WTC11 (cell line): ENCODE measurements at regions not wholly inside any gene's neighbourhood (a gene's known extent, or its start where the extent isn't known, plus 50 kb on each side); places are given as distances from the start of the nearest gene placed in this dataset.

Source experiments
- CTCF ChIP-seq: fragments of 200-600 bp; IDR thresholded peaks from 2 replicates; pipeline ENCODE4 v1.8.0; 2022; ENCODE audit warnings: antibody characterized with exemption
- HMGA2 ChIP-seq: fragments of 250-450 bp; sonication (Bioruptor Pico); IDR thresholded peaks from 2 replicates; pipeline ENCODE4 v1.4.0; 2021; ENCODE audit warnings: mild to moderate bottlenecking, moderate library complexity
- JUN ChIP-seq: sonication (generic); formaldehyde crosslinking; IDR thresholded peaks from 2 replicates; pipeline ENCODE4 v1.8.0; 2023; ENCODE audit warnings: mild to moderate bottlenecking, missing genetic modification reagents
- MLX ChIP-seq: sonication (generic); formaldehyde crosslinking; IDR thresholded peaks from 2 replicates; pipeline ENCODE4 v1.8.1; 2023; ENCODE audit warnings: mild to moderate bottlenecking, missing genetic modification reagents, moderate library complexity
- SMAD4 ChIP-seq: sonication (generic); formaldehyde crosslinking; IDR thresholded peaks from 2 replicates; pipeline ENCODE4 v1.8.0; 2022; ENCODE audit warnings: mild to moderate bottlenecking, missing genetic modification reagents
- ZBTB43 ChIP-seq: sonication (generic); formaldehyde crosslinking; IDR thresholded peaks from 2 replicates; pipeline ENCODE4 v1.8.1; 2023; ENCODE audit warnings: mild to moderate bottlenecking, missing genetic modification reagents
- TF ChIP-seq, protein P1 (sequence below): sonication (generic); formaldehyde crosslinking; conservative IDR thresholded peaks from 2 replicates; pipeline ENCODE4 v1.8.1; 2022; ENCODE audit warnings: mild to moderate bottlenecking, missing genetic modification reagents
- TF ChIP-seq, protein P2 (sequence below): sonication (generic); formaldehyde crosslinking; IDR thresholded peaks from 2 replicates; pipeline ENCODE4 v1.8.0; 2023; ENCODE audit warnings: missing genetic modification reagents
- TF ChIP-seq, protein P3 (sequence below): sonication (generic); formaldehyde crosslinking; IDR thresholded peaks from 2 replicates; pipeline ENCODE4 v1.8.1; 2023; ENCODE audit warnings: mild to moderate bottlenecking, missing genetic modification reagents, moderate library complexity
- TF ChIP-seq, protein P4 (sequence below): sonication (generic); formaldehyde crosslinking; conservative IDR thresholded peaks from 2 replicates; pipeline ENCODE4 v1.8.1; 2023; ENCODE audit warnings: mild to moderate bottlenecking, low read depth, missing genetic modification reagents, moderate library complexity

- TF ChIP-seq MLX (CRISPR knock-in tag) (no peak), HMGA2 (CRISPR knock-in tag) (no peak), CTCF (no peak), ZBTB43 (CRISPR knock-in tag) (no peak), JUN (CRISPR knock-in tag) (no peak), SMAD4 (CRISPR knock-in tag) (no peak)
- TF ChIP-seq, protein P1, sequence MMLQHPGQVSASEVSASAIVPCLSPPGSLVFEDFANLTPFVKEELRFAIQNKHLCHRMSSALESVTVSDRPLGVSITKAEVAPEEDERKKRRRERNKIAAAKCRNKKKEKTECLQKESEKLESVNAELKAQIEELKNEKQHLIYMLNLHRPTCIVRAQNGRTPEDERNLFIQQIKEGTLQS (CRISPR knock-in tag), result no peak
- TF ChIP-seq, protein P2, sequence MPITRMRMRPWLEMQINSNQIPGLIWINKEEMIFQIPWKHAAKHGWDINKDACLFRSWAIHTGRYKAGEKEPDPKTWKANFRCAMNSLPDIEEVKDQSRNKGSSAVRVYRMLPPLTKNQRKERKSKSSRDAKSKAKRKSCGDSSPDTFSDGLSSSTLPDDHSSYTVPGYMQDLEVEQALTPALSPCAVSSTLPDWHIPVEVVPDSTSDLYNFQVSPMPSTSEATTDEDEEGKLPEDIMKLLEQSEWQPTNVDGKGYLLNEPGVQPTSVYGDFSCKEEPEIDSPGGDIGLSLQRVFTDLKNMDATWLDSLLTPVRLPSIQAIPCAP (CRISPR knock-in tag), result no peak
- TF ChIP-seq, protein P3, sequence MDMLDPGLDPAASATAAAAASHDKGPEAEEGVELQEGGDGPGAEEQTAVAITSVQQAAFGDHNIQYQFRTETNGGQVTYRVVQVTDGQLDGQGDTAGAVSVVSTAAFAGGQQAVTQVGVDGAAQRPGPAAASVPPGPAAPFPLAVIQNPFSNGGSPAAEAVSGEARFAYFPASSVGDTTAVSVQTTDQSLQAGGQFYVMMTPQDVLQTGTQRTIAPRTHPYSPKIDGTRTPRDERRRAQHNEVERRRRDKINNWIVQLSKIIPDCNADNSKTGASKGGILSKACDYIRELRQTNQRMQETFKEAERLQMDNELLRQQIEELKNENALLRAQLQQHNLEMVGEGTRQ (CRISPR knock-in tag), result no peak
- TF ChIP-seq, protein P4, sequence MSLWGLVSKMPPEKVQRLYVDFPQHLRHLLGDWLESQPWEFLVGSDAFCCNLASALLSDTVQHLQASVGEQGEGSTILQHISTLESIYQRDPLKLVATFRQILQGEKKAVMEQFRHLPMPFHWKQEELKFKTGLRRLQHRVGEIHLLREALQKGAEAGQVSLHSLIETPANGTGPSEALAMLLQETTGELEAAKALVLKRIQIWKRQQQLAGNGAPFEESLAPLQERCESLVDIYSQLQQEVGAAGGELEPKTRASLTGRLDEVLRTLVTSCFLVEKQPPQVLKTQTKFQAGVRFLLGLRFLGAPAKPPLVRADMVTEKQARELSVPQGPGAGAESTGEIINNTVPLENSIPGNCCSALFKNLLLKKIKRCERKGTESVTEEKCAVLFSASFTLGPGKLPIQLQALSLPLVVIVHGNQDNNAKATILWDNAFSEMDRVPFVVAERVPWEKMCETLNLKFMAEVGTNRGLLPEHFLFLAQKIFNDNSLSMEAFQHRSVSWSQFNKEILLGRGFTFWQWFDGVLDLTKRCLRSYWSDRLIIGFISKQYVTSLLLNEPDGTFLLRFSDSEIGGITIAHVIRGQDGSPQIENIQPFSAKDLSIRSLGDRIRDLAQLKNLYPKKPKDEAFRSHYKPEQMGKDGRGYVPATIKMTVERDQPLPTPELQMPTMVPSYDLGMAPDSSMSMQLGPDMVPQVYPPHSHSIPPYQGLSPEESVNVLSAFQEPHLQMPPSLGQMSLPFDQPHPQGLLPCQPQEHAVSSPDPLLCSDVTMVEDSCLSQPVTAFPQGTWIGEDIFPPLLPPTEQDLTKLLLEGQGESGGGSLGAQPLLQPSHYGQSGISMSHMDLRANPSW (CRISPR knock-in tag), result no peak
Measured at GRCh38 chr10:98080494-98080893, 50.1 kb upstream of the CRTAC1 start.
